HG03558 (cell line): ENCODE measurements at regions not wholly inside any gene's neighbourhood (a gene's known extent, or its start where the extent isn't known, plus 50 kb on each side); places are given as distances from the start of the nearest gene placed in this dataset.
"Not testable (repeated sequence)": the region's sequence is repeated elsewhere in the genome, so short reads cannot be mapped to it uniquely, and the experiment has no call there.

ENCODE experiments used
- ATAC-seq: cut with Tn5 transposase; IDR thresholded peaks from one replicate; pipeline ENCODE4 v1.9.1; 2021; ENCODE audit warnings: moderate number of reproducible peaks; ENCODE audit not compliant: unreplicated experiment; ENCODE audit errors: extremely low read depth

DNA sequence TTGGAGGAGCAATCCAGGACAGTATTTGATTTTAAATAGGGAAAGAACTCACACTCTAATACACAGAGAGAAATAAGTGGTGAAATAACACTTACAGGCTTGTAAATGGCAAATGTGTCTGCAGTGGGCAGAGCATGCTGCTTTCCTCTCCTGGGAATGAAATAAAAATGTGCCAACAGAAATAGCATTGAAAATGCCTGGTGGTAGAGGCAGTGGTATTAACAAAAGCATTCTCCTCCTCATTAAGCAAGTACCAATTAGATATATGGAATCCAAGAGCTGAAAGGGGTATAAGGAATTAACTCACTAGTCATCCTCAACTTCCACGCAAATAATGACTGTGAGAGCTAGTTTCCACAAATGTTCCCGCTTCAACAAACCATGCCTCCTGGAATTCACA is 364.1 kb upstream of the KCNMB2 start:
- no peak for ATAC-seq

DNA sequence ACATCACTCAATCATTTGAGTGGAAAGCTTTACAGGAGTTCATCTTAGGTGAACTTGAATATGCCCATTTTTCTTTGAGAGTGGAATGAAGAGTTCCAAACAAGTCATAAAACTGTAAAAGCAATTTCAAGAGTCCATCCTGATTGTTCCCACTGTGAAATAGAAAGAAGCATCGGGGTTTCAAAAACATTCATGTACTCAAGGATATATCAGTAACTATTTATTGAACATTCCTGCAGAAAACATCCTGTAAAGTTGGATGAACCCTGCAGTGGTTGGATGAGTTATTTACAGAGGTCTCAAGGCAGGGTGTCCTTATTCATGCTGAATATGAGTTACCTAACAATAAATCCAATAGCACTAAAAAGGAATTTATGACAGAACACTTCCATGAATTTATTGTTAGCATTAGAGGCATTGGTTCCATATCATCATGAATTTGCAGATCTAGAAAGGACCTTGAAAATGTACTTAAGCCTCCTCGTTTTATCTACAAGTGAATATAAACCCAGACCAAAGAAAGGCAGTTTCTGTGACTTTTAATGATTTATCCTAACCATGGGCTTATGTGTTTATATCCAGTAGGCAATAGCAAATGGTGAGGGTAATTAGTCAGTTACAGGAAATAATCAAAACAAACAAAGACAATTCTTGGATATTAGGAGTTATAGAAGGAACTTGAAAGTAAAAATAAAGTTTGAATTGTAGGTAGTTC is 361.9 kb upstream of the KCNMB2 start:
- ATAC-seq = no peak

DNA sequence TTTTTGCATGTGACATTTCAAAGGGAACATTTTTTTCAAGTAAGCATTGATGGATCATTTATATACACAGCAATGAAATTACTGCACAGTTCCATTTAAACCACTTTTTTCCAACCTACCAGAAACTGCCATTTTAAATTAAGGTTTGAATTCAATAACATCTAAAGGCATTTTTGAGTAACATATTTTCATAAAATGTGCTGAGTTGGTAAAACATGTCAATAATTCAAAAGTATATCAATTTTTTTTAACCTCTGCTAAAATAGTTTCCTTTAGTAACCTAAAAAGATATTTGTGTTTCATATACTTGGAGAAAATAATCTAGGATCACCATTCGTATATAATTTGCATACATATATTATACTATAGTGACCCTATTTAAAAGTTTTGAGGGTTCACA is 355.1 kb upstream of the KCNMB2 start:
- no peak for ATAC-seq

GRCh38 chr3:178181784-178182183 is 354.5 kb upstream of the KCNMB2 start:
- ATAC-seq = no peak

DNA sequence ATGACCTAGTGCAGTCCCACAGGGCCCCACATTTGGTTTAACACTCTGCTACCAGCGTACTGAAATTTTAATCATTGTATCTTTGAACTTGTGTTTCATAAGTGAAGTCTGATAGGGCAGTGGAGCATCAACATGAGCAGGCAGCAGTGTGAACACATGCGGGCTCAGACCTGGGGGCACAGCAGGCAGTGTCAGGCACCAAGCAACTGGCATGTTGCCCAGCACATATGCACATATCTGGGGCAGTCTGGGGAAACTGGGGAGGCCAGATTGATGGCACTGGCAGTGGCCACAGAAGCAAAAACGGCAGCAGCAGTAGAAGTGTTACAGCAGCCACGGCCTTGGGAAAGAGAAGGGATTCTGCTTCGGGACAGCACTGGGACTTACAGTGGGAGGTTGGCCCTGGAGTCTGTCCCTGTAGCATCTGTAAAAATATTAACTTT is 353.9 kb upstream of the KCNMB2 start:
- ATAC-seq = no peak

DNA sequence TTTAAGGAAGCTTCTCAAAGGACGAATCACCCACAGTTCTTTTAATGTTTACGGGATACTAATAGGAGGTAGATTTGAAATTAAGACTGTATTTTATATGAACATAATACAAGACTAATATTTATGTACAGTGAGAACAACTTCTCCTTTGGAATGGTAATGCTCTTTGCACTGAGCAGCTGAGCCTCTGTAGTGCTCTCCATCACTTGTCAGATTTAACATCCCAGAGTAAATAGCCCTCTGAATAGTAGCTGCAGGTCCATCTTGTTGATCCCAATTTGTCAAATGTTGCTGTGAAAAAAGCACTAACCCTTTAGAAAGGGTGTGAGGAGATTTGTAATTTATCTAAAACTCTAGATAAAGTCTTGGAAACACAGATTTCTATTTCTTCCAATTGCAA is 351.4 kb upstream of the KCNMB2 start:
- no peak for ATAC-seq

DNA sequence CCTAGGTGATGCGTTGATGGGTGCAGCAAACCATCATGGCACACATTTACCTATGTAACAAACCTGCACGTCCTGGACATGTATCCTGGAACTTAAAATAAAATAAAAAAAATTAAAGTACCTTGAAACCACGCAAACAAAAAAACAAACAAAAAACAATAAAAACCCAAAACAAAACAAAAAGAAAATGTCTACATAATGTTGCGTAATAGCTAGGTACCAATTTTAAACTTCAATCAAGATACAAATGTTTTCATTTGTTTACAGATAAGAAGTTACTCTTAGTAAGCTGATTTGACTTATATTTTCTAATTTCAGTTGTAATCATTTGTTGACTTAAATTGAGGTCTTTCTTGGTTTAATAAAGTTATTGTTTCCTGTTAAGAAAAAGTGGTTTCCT is 349.6 kb upstream of the KCNMB2 start:
- ATAC-seq = no peak

GRCh38 chr3:178189854-178190253 is 346.4 kb upstream of the KCNMB2 start:
- no peak for ATAC-seq

GRCh38 chr3:178193846-178194245 is 342.4 kb upstream of the KCNMB2 start:
- ATAC-seq = no peak

DNA sequence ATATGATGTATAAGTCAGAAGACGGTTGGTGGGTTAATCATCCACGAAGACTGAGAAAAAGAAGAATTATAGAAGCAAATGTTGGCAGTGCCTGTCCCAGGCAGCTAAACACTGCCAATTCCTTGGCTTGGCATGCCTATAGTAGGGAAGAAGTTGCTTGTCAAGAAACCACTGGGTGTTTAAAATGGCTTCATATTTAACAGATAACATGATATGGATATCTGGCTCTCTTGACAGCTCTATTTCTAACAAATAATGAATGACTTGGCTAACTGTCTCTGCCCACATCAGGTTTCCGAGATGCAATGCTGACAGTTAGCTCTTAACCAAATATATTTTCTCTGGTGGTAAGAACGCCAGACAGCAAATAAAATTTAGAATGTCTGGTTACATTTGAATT is 341.7 kb upstream of the KCNMB2 start:
- ATAC-seq = no peak

GRCh38 chr3:178195824-178196223 is 340.4 kb upstream of the KCNMB2 start:
- ATAC-seq = no peak

DNA sequence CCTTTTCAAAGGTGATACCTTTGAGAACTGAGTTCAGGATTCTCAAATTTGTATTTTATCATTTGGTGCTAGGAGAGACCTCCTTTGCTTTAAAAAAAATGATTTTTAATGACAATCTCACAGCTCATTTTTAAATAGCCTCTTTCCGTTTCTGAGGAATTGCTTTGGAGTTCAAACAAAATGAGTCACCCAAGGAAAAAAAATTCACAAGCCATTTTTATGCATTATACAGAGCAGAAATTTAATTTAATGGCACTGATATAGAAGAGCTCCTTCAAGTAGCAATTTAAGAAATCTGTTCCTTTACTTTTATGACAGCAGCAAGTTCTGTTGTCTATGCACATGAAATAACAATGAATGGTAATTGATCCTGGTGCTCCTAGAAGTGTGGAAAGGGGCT is 337.9 kb upstream of the KCNMB2 start:
- ATAC-seq = no peak

- no peak for ATAC-seq
Measured at GRCh38 chr3:178200316-178200715, 335.9 kb upstream of the KCNMB2 start.

- ATAC-seq = no peak
Measured at GRCh38 chr3:178201714-178202113, 334.5 kb upstream of the KCNMB2 start.

- ATAC-seq = no peak
Measured at GRCh38 chr3:178202194-178202593, 334.0 kb upstream of the KCNMB2 start.

DNA sequence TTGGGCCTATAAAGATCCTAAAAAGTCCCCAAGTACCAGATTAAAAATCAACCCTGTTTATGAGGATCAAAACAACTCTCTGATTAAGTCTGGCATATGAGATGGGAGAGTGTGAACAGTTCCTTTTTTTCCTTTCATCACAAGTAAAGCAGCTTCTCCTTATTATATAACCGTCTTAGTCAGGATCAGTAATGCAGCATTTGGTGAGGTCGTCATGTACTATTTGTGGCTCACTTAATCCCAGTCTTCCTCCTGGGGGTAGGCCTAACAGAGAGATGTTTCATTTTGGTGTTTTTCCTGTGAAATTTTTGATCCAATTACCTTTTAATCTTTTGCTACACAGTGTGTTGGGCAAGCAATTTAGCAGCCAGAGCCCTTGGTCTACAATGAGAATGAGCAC is 333.1 kb upstream of the KCNMB2 start:
- ATAC-seq = no peak

DNA sequence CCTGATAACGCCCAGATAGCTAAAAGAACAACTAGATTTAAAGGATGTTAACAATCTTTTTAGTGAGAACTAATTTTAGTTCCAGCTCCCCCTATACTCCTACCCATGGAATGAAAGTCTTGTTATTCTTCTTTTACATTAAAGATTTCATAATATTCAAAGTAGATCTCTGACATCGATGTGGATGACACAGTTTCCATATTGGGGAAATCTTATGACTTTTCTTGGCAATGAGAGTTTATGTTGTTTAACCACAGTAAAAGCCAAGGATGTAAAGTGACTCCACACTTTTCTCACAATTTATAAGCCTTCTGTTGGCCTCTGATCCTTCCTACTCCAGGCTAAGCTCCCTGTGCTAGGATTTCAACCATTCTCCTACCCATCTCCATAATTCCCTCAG is 332.6 kb upstream of the KCNMB2 start:
- no peak for ATAC-seq

- ATAC-seq = no peak
Measured at GRCh38 chr3:178205740-178206139, 330.5 kb upstream of the KCNMB2 start.

GRCh38 chr3:178206521-178206920 is 329.7 kb upstream of the KCNMB2 start:
- no peak for ATAC-seq

DNA sequence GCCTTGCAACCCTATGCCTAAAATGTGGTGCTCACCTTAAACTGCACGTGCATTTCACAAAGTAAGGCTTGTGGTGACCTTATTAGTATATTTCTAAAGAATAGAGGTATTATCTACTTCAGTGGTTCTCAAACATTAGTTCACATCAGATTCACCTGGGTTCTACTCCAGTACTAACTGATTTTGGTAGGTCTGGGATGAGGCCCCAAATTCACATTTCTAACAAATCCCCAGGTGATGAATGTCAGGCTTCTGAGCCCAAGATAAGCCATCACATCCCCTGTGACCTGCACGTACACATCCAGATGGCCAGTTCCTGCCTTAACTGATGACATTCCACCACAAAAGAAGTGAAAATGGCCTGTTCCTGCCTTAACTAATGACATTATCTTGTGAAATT is 329.1 kb upstream of the KCNMB2 start:
- not testable (repeated sequence) for ATAC-seq

DNA sequence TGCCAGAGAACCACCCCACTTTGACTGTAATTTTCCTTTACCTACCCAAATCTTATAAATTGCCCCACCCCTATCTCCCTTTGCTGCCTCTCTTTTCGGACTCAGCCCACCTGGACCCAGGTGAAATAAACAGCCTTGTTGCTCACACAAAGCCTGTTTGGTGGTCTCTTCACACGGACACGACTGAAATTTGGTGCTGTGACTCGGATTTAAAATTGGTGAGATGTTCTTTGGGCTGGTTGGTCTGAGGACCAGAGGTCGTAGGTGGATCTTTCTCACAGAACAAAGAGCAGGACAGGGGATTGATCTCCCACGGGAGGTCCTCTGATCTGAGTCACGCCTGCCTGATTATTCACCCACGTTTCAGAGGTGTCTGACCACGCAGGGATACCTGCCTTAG is 328.6 kb upstream of the KCNMB2 start:
- ATAC-seq = not testable (repeated sequence)

GRCh38 chr3:178209116-178209515 is 327.1 kb upstream of the KCNMB2 start:
- ATAC-seq = not testable (repeated sequence)

- ATAC-seq = not testable (repeated sequence)
Measured at GRCh38 chr3:178209618-178210017, 326.6 kb upstream of the KCNMB2 start.
